ENCODE measurements at regions not wholly inside any gene's neighbourhood (a gene's known extent, or its start where the extent isn't known, plus 50 kb on each side); places are given as distances from the start of the nearest gene placed in this dataset.

DNA sequence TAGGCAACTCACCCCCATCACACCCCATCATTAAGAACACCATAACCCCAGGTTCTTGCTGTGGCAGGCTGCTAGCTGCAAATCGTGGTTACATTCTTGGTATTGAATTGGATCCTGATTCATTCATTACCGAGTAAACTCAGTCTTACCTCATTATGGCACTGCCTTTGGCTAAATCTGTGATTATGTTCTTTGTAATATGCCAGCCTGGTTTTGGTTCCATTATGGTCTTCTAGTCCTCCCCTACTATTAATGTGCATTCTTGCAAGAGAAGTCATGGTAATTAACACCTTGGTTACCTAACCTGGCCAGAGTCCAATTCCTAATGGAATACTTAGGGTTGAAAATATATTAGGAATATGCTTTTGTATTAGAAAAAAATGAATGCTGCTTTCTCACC lies 258.9 kb upstream of the APCDD1 start:
- Histone ChIP-seq H3K27me3 (no peaks in the 10 kb centered on the region), H3K9me3 (no peaks in the 10 kb centered on the region), H3K36me3 (no peaks in the 10 kb centered on the region), H3K27ac (no peak overlapping the region), H3K4me1 (peaks cover 8 to 10% (median 9%) of the 10 kb centered on the region in 4 donors), H3K4me3 (no peak overlapping the region)
- ATAC-seq (ENCODE audit: low FRiP score in 2 of 2), result no peak
- TF ChIP-seq, protein P1, sequence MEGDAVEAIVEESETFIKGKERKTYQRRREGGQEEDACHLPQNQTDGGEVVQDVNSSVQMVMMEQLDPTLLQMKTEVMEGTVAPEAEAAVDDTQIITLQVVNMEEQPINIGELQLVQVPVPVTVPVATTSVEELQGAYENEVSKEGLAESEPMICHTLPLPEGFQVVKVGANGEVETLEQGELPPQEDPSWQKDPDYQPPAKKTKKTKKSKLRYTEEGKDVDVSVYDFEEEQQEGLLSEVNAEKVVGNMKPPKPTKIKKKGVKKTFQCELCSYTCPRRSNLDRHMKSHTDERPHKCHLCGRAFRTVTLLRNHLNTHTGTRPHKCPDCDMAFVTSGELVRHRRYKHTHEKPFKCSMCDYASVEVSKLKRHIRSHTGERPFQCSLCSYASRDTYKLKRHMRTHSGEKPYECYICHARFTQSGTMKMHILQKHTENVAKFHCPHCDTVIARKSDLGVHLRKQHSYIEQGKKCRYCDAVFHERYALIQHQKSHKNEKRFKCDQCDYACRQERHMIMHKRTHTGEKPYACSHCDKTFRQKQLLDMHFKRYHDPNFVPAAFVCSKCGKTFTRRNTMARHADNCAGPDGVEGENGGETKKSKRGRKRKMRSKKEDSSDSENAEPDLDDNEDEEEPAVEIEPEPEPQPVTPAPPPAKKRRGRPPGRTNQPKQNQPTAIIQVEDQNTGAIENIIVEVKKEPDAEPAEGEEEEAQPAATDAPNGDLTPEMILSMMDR (IDR thresholded peaks at IDR 0.05), result no peak
- TF ChIP-seq POLR2A (IDR thresholded peaks at IDR 0.05), result no peak
- TF ChIP-seq EP300 (IDR thresholded peaks at IDR 0.05), result no peak
- no peak for TF ChIP-seq POLR2AphosphoS5 (IDR thresholded peaks at IDR 0.05)
- no peak for DNase-seq
- WGBS, 2 donors, result 81 to 87% methylated on average over 2 of the region's 2 CpGs

- peak in 1 of 2 donors; percentile 66 for DNase-seq
Measured at GRCh38 chr18:10197097-10197496, 257.3 kb upstream of the APCDD1 start.

GRCh38 chr18:10201226-10201625 lies 253.2 kb upstream of the APCDD1 start:
- Histone ChIP-seq H3K9me3 (no peaks in the 10 kb centered on the region), H3K4me3 (no peak overlapping the region), H3K27me3 (no peaks in the 10 kb centered on the region), H3K27ac (no peak overlapping the region), H3K36me3 (no peaks in the 10 kb centered on the region), H3K4me1 (peaks cover 8 to 10% (median 9%) of the 10 kb centered on the region in 4 donors)
- ATAC-seq (ENCODE audit: low FRiP score in 2 of 2) (no peak), DNase-seq (no peak)
- TF ChIP-seq EP300 (IDR thresholded peaks at IDR 0.05) (no peak), POLR2AphosphoS5 (IDR thresholded peaks at IDR 0.05) (no peak), POLR2A (IDR thresholded peaks at IDR 0.05) (no peak)
- TF ChIP-seq, protein P1 (IDR thresholded peaks at IDR 0.05), result no peak
- WGBS, 2 donors, result 88 to 91% methylated on average over 5 of the region's 5 CpGs

More at GRCh38 chr18:10197097-10197496, 257.3 kb upstream of the APCDD1 start:
- Histone ChIP-seq H3K27ac (peak overlapping the region in 1 of 4 donors; percentile 26), H3K27me3 (no peaks in the 10 kb centered on the region), H3K9me3 (no peaks in the 10 kb centered on the region), H3K4me3 (no peak overlapping the region), H3K4me1 (peaks cover 8 to 10% (median 9%) of the 10 kb centered on the region in 4 donors), H3K36me3 (no peaks in the 10 kb centered on the region)
- TF ChIP-seq EP300 (IDR thresholded peaks at IDR 0.05) (no peak), POLR2A (IDR thresholded peaks at IDR 0.05) (no peak), POLR2AphosphoS5 (IDR thresholded peaks at IDR 0.05) (peak in 1 of 2 donors; percentile 50)
- TF ChIP-seq, protein P1 (IDR thresholded peaks at IDR 0.05), result no peak
- 43 to 65% methylated on average over 8 to 12 of the region's 12 CpGs for WGBS, 2 donors
- ATAC-seq (ENCODE audit: low FRiP score in 2 of 2), result peak; percentile 59 to 68

GRCh38 chr18:10201659-10202058 lies 252.8 kb upstream of the APCDD1 start:
- 58 to 90% methylated on average over 2 of the region's 2 CpGs for WGBS, 2 donors
- H3K4me1 ChIP-seq, result peaks cover 8 to 9% (median 8%) of the 10 kb centered on the region in 4 donors
- ATAC-seq (ENCODE audit: low FRiP score in 2 of 2), result peak in 1 of 2 donors; percentile 31

More at GRCh38 chr18:10201659-10202058, 252.8 kb upstream of the APCDD1 start:
- Histone ChIP-seq H3K27me3 (no peaks in the 10 kb centered on the region), H3K36me3 (no peaks in the 10 kb centered on the region), H3K4me3 (no peak overlapping the region), H3K9me3 (no peaks in the 10 kb centered on the region), H3K27ac (no peak overlapping the region)
- no peak for DNase-seq
- TF ChIP-seq EP300 (IDR thresholded peaks at IDR 0.05) (no peak), POLR2A (IDR thresholded peaks at IDR 0.05) (no peak), POLR2AphosphoS5 (IDR thresholded peaks at IDR 0.05) (no peak)
- TF ChIP-seq, protein P1 (IDR thresholded peaks at IDR 0.05), result no peak
